HG02981 (cell line): ENCODE measurements at regions not wholly inside any gene's neighbourhood (a gene's known extent, or its start where the extent isn't known, plus 50 kb on each side); places are given as distances from the start of the nearest gene placed in this dataset.

Source experiments
- ATAC-seq: cut with Tn5 transposase; IDR thresholded peaks from one replicate; pipeline ENCODE4 v1.9.1; 2021; ENCODE audit warnings: mild to moderate bottlenecking, moderate library complexity; ENCODE audit not compliant: unreplicated experiment

GRCh38 chr2:138428710-138429440 lies 72.7 kb upstream of the SPOPL start:
- no peak for ATAC-seq

GRCh38 chr2:138430181-138430580 lies 71.4 kb upstream of the SPOPL start:
- no peak for ATAC-seq

DNA sequence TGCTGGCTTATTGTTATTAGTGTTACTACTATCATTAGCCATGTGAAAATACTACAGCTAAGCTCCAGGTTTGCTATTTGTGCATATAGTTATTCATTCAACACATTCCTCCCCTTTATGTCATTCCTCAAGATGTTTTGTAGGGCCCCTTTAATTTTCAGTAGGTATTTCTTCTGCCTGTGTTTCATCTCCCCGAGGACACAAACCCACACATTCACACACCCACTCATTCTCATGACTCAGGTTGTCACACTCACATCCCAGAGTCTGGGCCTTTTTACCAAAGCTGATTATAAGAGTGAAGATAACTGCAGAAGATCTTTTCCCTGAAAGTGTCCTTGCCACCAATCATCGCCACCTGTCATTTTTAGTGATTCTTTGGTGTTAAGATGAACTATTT lies 68.6 kb upstream of the SPOPL start:
- ATAC-seq = no peak

DNA sequence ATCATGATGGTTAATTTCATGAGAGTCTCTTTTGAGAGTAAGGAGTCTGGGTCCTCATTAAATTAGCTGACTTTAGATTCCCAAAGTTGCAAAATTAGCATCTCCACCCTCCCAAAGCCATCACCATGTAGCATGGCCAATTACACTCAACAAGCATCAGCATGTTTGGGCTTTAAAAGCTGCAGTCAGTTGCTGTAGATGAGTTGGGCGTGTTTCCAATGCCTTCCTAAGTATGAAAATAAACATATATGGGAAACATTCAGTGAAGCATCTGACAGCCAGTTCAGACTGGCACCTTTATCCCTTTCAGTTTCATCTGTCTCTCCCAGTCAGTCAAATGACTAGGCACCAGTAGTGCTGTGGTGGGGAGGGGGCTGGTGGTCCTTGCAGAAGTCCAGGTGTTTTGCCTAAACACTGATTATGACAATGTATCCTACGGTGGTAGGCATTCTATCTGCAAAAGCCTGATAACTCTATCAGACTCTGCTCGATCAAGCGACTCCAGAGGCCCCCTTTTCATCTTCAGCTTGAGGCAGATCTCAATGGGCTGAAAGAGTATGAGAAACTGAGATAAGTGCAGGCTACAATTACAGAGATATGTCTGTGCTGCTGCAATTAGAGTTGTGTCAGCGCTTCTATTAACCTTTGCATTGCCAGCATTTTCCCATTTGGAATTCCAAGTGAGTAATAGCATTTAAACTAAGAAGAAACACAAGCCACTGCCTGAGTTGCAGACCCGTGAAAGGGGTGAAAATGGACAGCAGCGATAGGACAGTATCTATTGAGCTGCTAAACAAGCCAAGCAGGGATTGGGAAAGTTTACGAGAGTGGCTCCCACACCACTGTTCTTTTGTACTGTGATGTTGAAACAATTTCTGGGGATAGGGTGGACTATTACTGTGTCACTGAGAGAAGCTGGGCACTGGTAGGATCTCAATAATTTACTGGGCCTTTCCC lies 67.3 kb upstream of the SPOPL start:
- no peak for ATAC-seq

- ATAC-seq = no peak
Observed at GRCh38 chr2:138435701-138436100, 65.9 kb upstream of the SPOPL start.

GRCh38 chr2:138439733-138440132 lies 61.8 kb upstream of the SPOPL start:
- no peak for ATAC-seq

DNA sequence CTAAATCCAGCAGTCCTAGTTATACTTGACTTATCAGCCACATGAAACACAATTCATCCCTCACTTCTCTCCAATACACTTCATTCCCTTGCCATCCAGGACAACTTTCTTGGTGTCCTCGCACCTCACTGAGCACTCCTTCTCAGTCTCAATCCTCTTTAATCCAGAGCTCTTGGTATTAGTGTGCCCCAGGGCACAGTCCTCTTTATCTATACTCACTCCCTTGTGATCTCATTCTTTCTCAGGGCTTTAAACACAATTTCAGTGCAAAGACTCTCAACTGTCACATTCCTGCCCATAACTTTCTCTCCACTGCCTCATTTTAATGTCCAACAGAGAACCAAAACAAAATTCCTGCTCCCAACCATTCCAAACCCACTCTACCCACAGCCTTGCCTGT lies 60.8 kb upstream of the SPOPL start:
- ATAC-seq = no peak

GRCh38 chr2:138441916-138442315 lies 59.7 kb upstream of the SPOPL start:
- no peak for ATAC-seq

GRCh38 chr2:138444411-138444810 lies 57.2 kb upstream of the SPOPL start:
- no peak for ATAC-seq

DNA sequence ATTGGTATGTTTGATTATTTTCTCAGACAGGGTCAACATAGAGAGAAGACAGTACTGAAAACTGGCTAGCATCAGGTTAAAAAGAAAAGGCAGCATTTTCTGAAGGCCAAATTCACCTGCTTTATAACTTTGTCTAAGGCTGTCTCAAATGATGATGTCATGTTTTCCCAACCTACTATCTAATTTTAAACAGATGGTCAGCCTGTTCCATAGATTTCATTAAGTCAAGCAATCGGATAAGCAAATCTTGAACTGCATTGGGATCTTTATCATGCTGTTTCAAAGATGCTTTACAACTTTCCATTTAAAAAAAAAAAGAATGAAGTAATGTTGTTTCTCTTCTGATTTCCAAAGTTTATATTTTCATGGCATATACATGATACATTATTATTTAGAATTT lies 56.3 kb upstream of the SPOPL start:
- ATAC-seq = no peak

- ATAC-seq = no peak
Observed at GRCh38 chr2:138446043-138446442, 55.5 kb upstream of the SPOPL start.

- ATAC-seq = no peak
Observed at GRCh38 chr2:138447889-138448570, 53.5 kb upstream of the SPOPL start.
